Neural progenitor cell (in vitro differentiated cells): ENCODE measurements at regions not wholly inside any gene's neighbourhood (a gene's known extent, or its start where the extent isn't known, plus 50 kb on each side); places are given as distances from the start of the nearest gene placed in this dataset.

Source experiments
- DNase-seq: peaks from one replicate; pipeline ENCODE4 v3.0.0-alpha.2; 2016; ENCODE audit warnings: low spot score
- H2AFZ ChIP-seq: fragments of 200-600 bp; sonication (generic); replicated peaks from 2 replicates; pipeline ENCODE4 v1.6.1; 2016; ENCODE audit warnings: antibody characterized with exemption
- H3F3A ChIP-seq: fragments of 200-600 bp; sonication (generic); 2 replicates; pipeline ENCODE4 v1.6.1; 2016; ENCODE audit warnings: antibody characterized with exemption, low read depth
- H3K27ac ChIP-seq: fragments of 200-600 bp; sonication (generic); 2 replicates; pipeline ENCODE4 v1.5.1; 2016; ENCODE audit warnings: mild to moderate bottlenecking
- H3K27me3 ChIP-seq: fragments of 200-600 bp; sonication (generic); 2 replicates; pipeline ENCODE4 v1.6.1; 2016; ENCODE audit warnings: mild to moderate bottlenecking, moderate library complexity
- H3K36me3 ChIP-seq: fragments of 200-600 bp; sonication (generic); 2 replicates; pipeline ENCODE4 v1.5.1; 2016
- H3K4me1 ChIP-seq: fragments of 200-600 bp; sonication (generic); 2 replicates; pipeline ENCODE4 v1.6.1; 2016; ENCODE audit warnings: mixed run types
- H3K4me2 ChIP-seq: fragments of 200-600 bp; sonication (generic); 2 replicates; pipeline ENCODE4 v1.6.1; 2016
- H3K4me3 ChIP-seq: fragments of 200-600 bp; sonication (generic); 2 replicates; pipeline ENCODE4 v1.5.1; 2016
- H3K79me2 ChIP-seq: fragments of 200-600 bp; sonication (generic); 2 replicates; pipeline ENCODE4 v1.6.1; 2016; ENCODE audit warnings: low read depth
- H3K9ac ChIP-seq: fragments of 200-600 bp; sonication (generic); 2 replicates; pipeline ENCODE4 v1.6.1; 2016
- H3K9me3 ChIP-seq: fragments of 200-600 bp; sonication (generic); 2 replicates; pipeline ENCODE4 v1.5.1; 2016; ENCODE audit warnings: low read depth
- H4K20me1 ChIP-seq: fragments of 200-600 bp; sonication (generic); 2 replicates; pipeline ENCODE4 v1.6.1; 2016; ENCODE audit warnings: low read depth
- H3K27ac Mint-ChIP-seq: 3 replicates; pipeline ENCODE4 v1.8.0; 2021; ENCODE audit warnings: mixed read lengths
- H3K27me3 Mint-ChIP-seq: 2 replicates; pipeline ENCODE4 v1.8.0; 2022; ENCODE audit warnings: low read depth, mild to moderate bottlenecking, inconsistent platforms, moderate library complexity, mixed read lengths; ENCODE audit not compliant: insufficient read depth
- H3K36me3 Mint-ChIP-seq: 3 replicates; pipeline ENCODE4 v1.8.0; 2021; ENCODE audit warnings: mixed read lengths
- H3K4me1 Mint-ChIP-seq: 3 replicates; pipeline ENCODE4 v1.8.0; 2021; ENCODE audit warnings: mixed read lengths
- H3K4me3 Mint-ChIP-seq: 3 replicates; pipeline ENCODE4 v1.8.0; 2021; ENCODE audit warnings: mild to moderate bottlenecking, moderate library complexity, mixed read lengths
- H3K9me3 Mint-ChIP-seq: 3 replicates; pipeline ENCODE4 v1.8.0; 2020; ENCODE audit warnings: mixed read lengths
- EZH2 ChIP-seq: fragments of 200-600 bp; sonication (generic); IDR thresholded peaks from 2 replicates; pipeline ENCODE4 v1.6.1; 2017; ENCODE audit warnings: antibody characterized with exemption, mild to moderate bottlenecking, moderate library complexity
- EZH2phosphoT487 ChIP-seq: fragments of 200-600 bp; sonication (generic); IDR thresholded peaks from 2 replicates; pipeline ENCODE4 v1.6.1; 2017; ENCODE audit warnings: antibody characterized with exemption
- TF ChIP-seq, protein P1 (sequence below): fragments of 200-600 bp; sonication (generic); IDR thresholded peaks from 2 replicates; pipeline ENCODE4 v1.5.1; 2017; ENCODE audit warnings: antibody characterized with exemption, mild to moderate bottlenecking

DNA sequence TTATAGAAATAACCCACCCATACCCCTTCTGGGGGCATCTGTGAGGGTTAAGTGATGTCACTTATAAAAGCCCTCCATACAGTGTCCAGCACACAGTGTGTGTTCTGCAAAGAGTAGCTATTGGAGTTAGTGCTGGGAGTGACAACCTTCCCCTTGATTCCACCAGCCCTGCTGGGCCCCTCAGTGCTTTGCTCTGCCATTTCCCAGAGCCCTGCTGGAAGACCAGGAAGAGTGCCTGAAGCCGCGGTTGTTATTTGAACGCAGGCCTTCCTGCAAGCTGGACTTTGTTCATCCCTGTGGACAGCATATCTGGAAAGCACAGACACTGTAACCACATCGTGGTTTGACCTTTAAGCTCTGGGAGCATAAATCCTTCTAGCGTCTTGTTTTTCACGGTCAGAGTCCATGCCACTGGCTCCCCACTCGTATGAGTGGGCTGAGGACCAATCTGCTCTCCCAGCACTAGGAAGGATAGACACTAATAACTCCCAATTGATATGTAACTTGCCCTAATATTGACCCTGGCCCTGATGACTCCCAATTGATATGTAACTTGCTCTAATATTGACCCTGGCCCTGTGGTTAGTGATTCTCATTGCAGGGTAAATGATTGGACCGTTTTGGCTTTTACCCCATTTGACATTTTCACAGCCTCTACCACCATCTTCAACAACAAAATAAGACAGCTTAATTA, 297.1 kb upstream of the MAF start:
- H3K27ac Mint-ChIP-seq: no peak overlapping the region
- peaks cover 4% of the 10 kb centered on the region for H3K4me1 Mint-ChIP-seq
- Histone ChIP-seq H3K4me1 (no peaks in the 10 kb centered on the region), H3K79me2 (no peaks in the 10 kb centered on the region), H3K27me3 (no peaks in the 10 kb centered on the region), H3K9me3 (no peaks in the 10 kb centered on the region), H3K36me3 (no peaks in the 10 kb centered on the region), H3K4me3 (no peak overlapping the region), H4K20me1 (no peaks in the 10 kb centered on the region), H3K27ac (no peak overlapping the region), H2AFZ (no peak overlapping the region), H3K9ac (no peak overlapping the region), H3K4me2 (no peak overlapping the region), H3F3A (no peaks in the 10 kb centered on the region)
- TF ChIP-seq EZH2phosphoT487: no peak
- TF ChIP-seq, protein P1, sequence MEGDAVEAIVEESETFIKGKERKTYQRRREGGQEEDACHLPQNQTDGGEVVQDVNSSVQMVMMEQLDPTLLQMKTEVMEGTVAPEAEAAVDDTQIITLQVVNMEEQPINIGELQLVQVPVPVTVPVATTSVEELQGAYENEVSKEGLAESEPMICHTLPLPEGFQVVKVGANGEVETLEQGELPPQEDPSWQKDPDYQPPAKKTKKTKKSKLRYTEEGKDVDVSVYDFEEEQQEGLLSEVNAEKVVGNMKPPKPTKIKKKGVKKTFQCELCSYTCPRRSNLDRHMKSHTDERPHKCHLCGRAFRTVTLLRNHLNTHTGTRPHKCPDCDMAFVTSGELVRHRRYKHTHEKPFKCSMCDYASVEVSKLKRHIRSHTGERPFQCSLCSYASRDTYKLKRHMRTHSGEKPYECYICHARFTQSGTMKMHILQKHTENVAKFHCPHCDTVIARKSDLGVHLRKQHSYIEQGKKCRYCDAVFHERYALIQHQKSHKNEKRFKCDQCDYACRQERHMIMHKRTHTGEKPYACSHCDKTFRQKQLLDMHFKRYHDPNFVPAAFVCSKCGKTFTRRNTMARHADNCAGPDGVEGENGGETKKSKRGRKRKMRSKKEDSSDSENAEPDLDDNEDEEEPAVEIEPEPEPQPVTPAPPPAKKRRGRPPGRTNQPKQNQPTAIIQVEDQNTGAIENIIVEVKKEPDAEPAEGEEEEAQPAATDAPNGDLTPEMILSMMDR: no peak
- no peak for TF ChIP-seq EZH2
- no peaks in the 10 kb centered on the region for H3K9me3 Mint-ChIP-seq
- no peak overlapping the region for H3K4me3 Mint-ChIP-seq
- H3K27me3 Mint-ChIP-seq: peaks cover 5% of the 10 kb centered on the region
- no peak for DNase-seq
- H3K36me3 Mint-ChIP-seq: no peaks in the 10 kb centered on the region

DNA sequence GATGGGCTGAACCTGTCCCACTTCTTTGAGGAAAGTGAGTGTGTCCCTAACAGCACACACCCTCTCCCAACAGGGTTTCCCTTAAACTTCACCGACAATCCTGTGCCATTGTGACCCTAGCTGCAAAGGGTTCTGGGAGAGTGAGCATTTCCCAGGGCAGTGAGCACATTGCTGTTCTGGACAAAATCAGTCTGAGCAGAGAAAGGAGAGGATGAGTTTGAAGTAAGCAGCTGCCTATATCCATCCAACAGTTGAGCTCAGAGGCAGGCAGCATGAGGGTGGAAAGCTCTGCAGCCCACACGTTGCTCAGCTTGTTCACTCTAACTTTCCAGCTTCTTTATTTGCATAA, 296.5 kb upstream of the MAF start:
- Histone ChIP-seq H3K4me1 (no peaks in the 10 kb centered on the region), H3K27ac (no peak overlapping the region), H3K9me3 (no peaks in the 10 kb centered on the region), H3K79me2 (no peaks in the 10 kb centered on the region), H3K36me3 (no peaks in the 10 kb centered on the region), H3K4me3 (no peak overlapping the region), H3K27me3 (no peaks in the 10 kb centered on the region), H3F3A (no peaks in the 10 kb centered on the region), H2AFZ (no peak overlapping the region), H4K20me1 (no peaks in the 10 kb centered on the region), H3K4me2 (no peak overlapping the region), H3K9ac (no peak overlapping the region)
- Mint-ChIP-seq H3K4me3 (no peak overlapping the region), H3K9me3 (no peaks in the 10 kb centered on the region), H3K27ac (no peak overlapping the region), H3K36me3 (no peaks in the 10 kb centered on the region), H3K27me3 (peaks cover 5% of the 10 kb centered on the region), H3K4me1 (peaks cover 4% of the 10 kb centered on the region)
- no peak for DNase-seq
- TF ChIP-seq EZH2 (no peak), EZH2phosphoT487 (no peak)

DNA sequence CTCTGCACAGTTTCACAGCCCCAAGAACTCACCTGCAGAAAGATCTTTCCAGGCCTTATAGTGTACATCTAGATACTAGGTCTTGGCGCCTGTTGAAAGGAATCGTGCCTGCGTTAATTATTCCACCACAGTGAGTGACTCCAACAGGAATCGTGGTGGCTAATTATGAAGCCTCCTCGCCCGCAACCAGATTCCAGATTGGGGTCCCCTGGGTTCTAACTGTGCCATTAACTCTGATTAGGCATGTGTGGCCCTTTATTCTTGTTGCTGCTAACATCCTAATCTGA, 295.3 kb upstream of the MAF start:
- Histone ChIP-seq H3K36me3 (no peaks in the 10 kb centered on the region), H3K79me2 (no peaks in the 10 kb centered on the region), H3K4me1 (no peaks in the 10 kb centered on the region), H3K4me3 (no peak overlapping the region), H4K20me1 (no peaks in the 10 kb centered on the region), H2AFZ (no peak overlapping the region), H3F3A (no peaks in the 10 kb centered on the region), H3K9ac (no peak overlapping the region), H3K27ac (no peak overlapping the region), H3K27me3 (no peaks in the 10 kb centered on the region), H3K9me3 (no peaks in the 10 kb centered on the region), H3K4me2 (no peak overlapping the region)
- H3K4me3 Mint-ChIP-seq: no peak overlapping the region
- H3K4me1 Mint-ChIP-seq: peaks cover 4% of the 10 kb centered on the region
- H3K27me3 Mint-ChIP-seq: peaks cover 2% of the 10 kb centered on the region
- no peaks in the 10 kb centered on the region for H3K36me3 Mint-ChIP-seq
- no peak for DNase-seq
- H3K27ac Mint-ChIP-seq: no peak overlapping the region
- H3K9me3 Mint-ChIP-seq: no peaks in the 10 kb centered on the region
- TF ChIP-seq EZH2phosphoT487 (no peak), EZH2 (no peak)
- TF ChIP-seq, protein P1: no peak

DNA sequence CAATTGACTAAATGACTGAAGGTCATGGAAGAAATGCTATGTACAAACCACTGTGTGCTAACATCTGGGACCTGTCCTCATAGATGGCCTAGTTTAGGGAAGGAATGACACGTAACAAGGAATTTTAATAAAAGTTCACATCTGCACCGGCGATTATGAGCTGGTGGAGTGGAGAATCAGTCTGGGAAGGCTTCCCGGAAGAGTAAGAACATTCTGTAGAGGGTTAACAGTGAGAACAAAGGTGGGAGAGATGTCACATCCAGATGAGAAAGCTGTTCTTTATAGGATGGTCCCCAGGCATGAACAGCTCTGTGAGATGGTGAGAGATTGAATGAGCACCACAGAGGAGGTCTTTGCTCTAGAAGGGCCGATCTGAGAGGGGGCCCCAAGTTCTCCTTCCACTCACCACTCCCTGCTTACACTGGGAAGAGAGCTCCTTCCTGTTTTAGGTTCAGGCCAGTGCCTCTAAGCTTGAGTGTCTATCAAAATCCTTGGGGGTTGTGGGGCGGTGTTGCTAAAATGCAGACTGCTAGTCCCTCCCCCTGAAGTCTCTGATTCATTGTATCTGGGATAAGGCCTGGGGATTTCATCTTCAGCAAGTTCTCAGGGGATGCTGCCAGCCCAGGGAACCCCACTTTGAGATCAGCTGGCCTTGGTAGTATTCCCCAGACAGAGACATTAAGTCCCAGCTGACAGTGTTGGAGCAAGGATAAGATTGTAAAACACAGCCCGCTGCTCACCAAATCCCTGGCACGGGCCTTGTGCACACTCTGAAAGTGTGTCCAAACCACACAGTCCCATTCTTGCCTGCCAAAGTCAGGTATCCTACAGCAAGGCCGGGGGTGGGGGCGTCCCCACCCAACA, 294.7 kb upstream of the MAF start:
- Histone ChIP-seq H3K4me3 (no peak overlapping the region), H2AFZ (no peak overlapping the region), H3K27me3 (no peaks in the 10 kb centered on the region), H3K4me2 (no peak overlapping the region), H3F3A (no peaks in the 10 kb centered on the region), H3K9ac (no peak overlapping the region), H3K27ac (no peak overlapping the region), H4K20me1 (no peaks in the 10 kb centered on the region), H3K36me3 (no peaks in the 10 kb centered on the region), H3K4me1 (no peaks in the 10 kb centered on the region), H3K9me3 (no peaks in the 10 kb centered on the region), H3K79me2 (no peaks in the 10 kb centered on the region)
- TF ChIP-seq EZH2phosphoT487 (no peak), EZH2 (no peak)
- TF ChIP-seq, protein P1: no peak
- Mint-ChIP-seq H3K36me3 (no peaks in the 10 kb centered on the region), H3K9me3 (no peaks in the 10 kb centered on the region), H3K4me3 (no peak overlapping the region), H3K4me1 (peaks cover 4% of the 10 kb centered on the region), H3K27ac (no peak overlapping the region), H3K27me3 (peaks cover 2% of the 10 kb centered on the region)
- DNase-seq: no peak
